ENCODE measurements at regions not wholly inside any gene's neighbourhood (a gene's known extent, or its start where the extent isn't known, plus 50 kb on each side); places are given as distances from the start of the nearest gene placed in this dataset.

- no peaks in the 10 kb centered on the region; the same call in 1 of the 2 replicates for H3K27me3 ChIP-seq (ENCODE audit: control insufficient read depth, insufficient read depth, low read length)
- no peaks in the 10 kb centered on the region for H3K36me3 ChIP-seq (replicated peaks; ENCODE audit: control insufficient read depth, insufficient read depth, low read length)
- no peak overlapping the region for H3K4me3 ChIP-seq (ENCODE audit: insufficient read depth, low read depth, low read length)
- no peak for DNase-seq
Measured at GRCh38 chr15:57857871-57858270, 151.4 kb downstream of the POLR2M start.

GRCh38 chr15:57859130-57859685 lies 152.7 kb downstream of the POLR2M start:
- no peaks in the 10 kb centered on the region for H3K36me3 ChIP-seq (replicated peaks; ENCODE audit: control insufficient read depth, insufficient read depth, low read length)
- no peak for DNase-seq
- H3K4me3 ChIP-seq (ENCODE audit: insufficient read depth, low read depth, low read length): no peak overlapping the region
- H3K27me3 ChIP-seq (ENCODE audit: control insufficient read depth, insufficient read depth, low read length): no peaks in the 10 kb centered on the region; the same call in 1 of the 2 replicates

GRCh38 chr15:57861034-57861638 lies 154.6 kb downstream of the POLR2M start:
- DNase-seq: peak; percentile 32

GRCh38 chr15:57861815-57862586 lies 155.5 kb downstream of the POLR2M start:
- no peak overlapping the region for H3K4me3 ChIP-seq (ENCODE audit: insufficient read depth, low read depth, low read length)
- H3K27me3 ChIP-seq (ENCODE audit: control insufficient read depth, insufficient read depth, low read length): no peaks in the 10 kb centered on the region; the same call in 1 of the 2 replicates
- no peaks in the 10 kb centered on the region for H3K36me3 ChIP-seq (replicated peaks; ENCODE audit: control insufficient read depth, insufficient read depth, low read length)
- no peak for DNase-seq

More at GRCh38 chr15:57861034-57861638, 154.6 kb downstream of the POLR2M start:
- Histone ChIP-seq H3K4me3 (ENCODE audit: insufficient read depth, low read depth, low read length) (no peak overlapping the region), H3K36me3 (replicated peaks; ENCODE audit: control insufficient read depth, insufficient read depth, low read length) (no peaks in the 10 kb centered on the region), H3K27me3 (ENCODE audit: control insufficient read depth, insufficient read depth, low read length) (no peaks in the 10 kb centered on the region; the same call in 1 of the 2 replicates)

GRCh38 chr15:57862761-57863160 lies 156.2 kb downstream of the POLR2M start:
- H3K4me3 ChIP-seq (ENCODE audit: insufficient read depth, low read depth, low read length): no peak overlapping the region
- no peak for DNase-seq
- H3K27me3 ChIP-seq (ENCODE audit: control insufficient read depth, insufficient read depth, low read length): no peaks in the 10 kb centered on the region; the same call in 1 of the 2 replicates
- H3K36me3 ChIP-seq (replicated peaks; ENCODE audit: control insufficient read depth, insufficient read depth, low read length): no peaks in the 10 kb centered on the region

- DNase-seq: peak; percentile 21
- no peaks in the 10 kb centered on the region for H3K36me3 ChIP-seq (replicated peaks; ENCODE audit: control insufficient read depth, insufficient read depth, low read length)
- no peaks in the 10 kb centered on the region for H3K27me3 ChIP-seq (ENCODE audit: control insufficient read depth, insufficient read depth, low read length)
- H3K4me3 ChIP-seq (ENCODE audit: insufficient read depth, low read depth, low read length): no peak overlapping the region
Measured at GRCh38 chr15:57865294-57865693, 158.8 kb downstream of the POLR2M start.

- no peaks in the 10 kb centered on the region for H3K27me3 ChIP-seq (ENCODE audit: control insufficient read depth, insufficient read depth, low read length)
- H3K36me3 ChIP-seq (replicated peaks; ENCODE audit: control insufficient read depth, insufficient read depth, low read length): no peaks in the 10 kb centered on the region
- DNase-seq: peak; percentile 45
- no peak overlapping the region for H3K4me3 ChIP-seq (ENCODE audit: insufficient read depth, low read depth, low read length)
Measured at GRCh38 chr15:57866149-57866736, 159.7 kb downstream of the POLR2M start.

- DNase-seq: no peak
Measured at GRCh38 chr15:57867970-57868798, 161.7 kb downstream of the POLR2M start.

GRCh38 chr15:57870667-57871066 lies 164.2 kb downstream of the POLR2M start:
- Histone ChIP-seq H3K27me3 (ENCODE audit: control insufficient read depth, insufficient read depth, low read length) (no peaks in the 10 kb centered on the region), H3K4me3 (ENCODE audit: insufficient read depth, low read depth, low read length) (no peak overlapping the region), H3K36me3 (replicated peaks; ENCODE audit: control insufficient read depth, insufficient read depth, low read length) (no peaks in the 10 kb centered on the region)
- DNase-seq: no peak

More at GRCh38 chr15:57867970-57868798, 161.7 kb downstream of the POLR2M start:
- H3K36me3 ChIP-seq (replicated peaks; ENCODE audit: control insufficient read depth, insufficient read depth, low read length): no peaks in the 10 kb centered on the region
- no peak overlapping the region for H3K4me3 ChIP-seq (ENCODE audit: insufficient read depth, low read depth, low read length)
- no peaks in the 10 kb centered on the region for H3K27me3 ChIP-seq (ENCODE audit: control insufficient read depth, insufficient read depth, low read length)

- Histone ChIP-seq H3K27me3 (ENCODE audit: control insufficient read depth, insufficient read depth, low read length) (no peaks in the 10 kb centered on the region), H3K36me3 (replicated peaks; ENCODE audit: control insufficient read depth, insufficient read depth, low read length) (no peaks in the 10 kb centered on the region), H3K4me3 (ENCODE audit: insufficient read depth, low read depth, low read length) (no peak overlapping the region)
- DNase-seq: no peak
Measured at GRCh38 chr15:57872281-57873030, 165.9 kb downstream of the POLR2M start.

GRCh38 chr15:57873564-57874209 lies 167.2 kb downstream of the POLR2M start:
- H3K36me3 ChIP-seq (replicated peaks; ENCODE audit: control insufficient read depth, insufficient read depth, low read length): no peaks in the 10 kb centered on the region
- no peaks in the 10 kb centered on the region for H3K27me3 ChIP-seq (ENCODE audit: control insufficient read depth, insufficient read depth, low read length)
- no peak for DNase-seq
- H3K4me3 ChIP-seq (ENCODE audit: insufficient read depth, low read depth, low read length): no peak overlapping the region

GRCh38 chr15:57875347-57875746 lies 168.8 kb downstream of the POLR2M start:
- no peaks in the 10 kb centered on the region for H3K36me3 ChIP-seq (replicated peaks; ENCODE audit: control insufficient read depth, insufficient read depth, low read length)
- H3K27me3 ChIP-seq (ENCODE audit: control insufficient read depth, insufficient read depth, low read length): no peaks in the 10 kb centered on the region
- no peak overlapping the region for H3K4me3 ChIP-seq (ENCODE audit: insufficient read depth, low read depth, low read length)
- no peak for DNase-seq

- no peak overlapping the region for H3K4me3 ChIP-seq (ENCODE audit: insufficient read depth, low read depth, low read length)
- DNase-seq: no peak
- H3K36me3 ChIP-seq (replicated peaks; ENCODE audit: control insufficient read depth, insufficient read depth, low read length): no peaks in the 10 kb centered on the region
- H3K27me3 ChIP-seq (ENCODE audit: control insufficient read depth, insufficient read depth, low read length): no peaks in the 10 kb centered on the region
Measured at GRCh38 chr15:57878573-57878972, 172.1 kb downstream of the POLR2M start.

Measured in H7 (cell line).